Suprapubic skin (tissue), 4 donors: ENCODE measurements at regions not wholly inside any gene's neighbourhood (a gene's known extent, or its start where the extent isn't known, plus 50 kb on each side); places are given as distances from the start of the nearest gene placed in this dataset.

Experiments used
- DNase-seq, 2 donors: peaks; one replicate each; pipeline ENCODE4 v3.0.0-alpha.2; 2019; ENCODE audit warnings: low spot score in 2 of 2
- H3K27ac ChIP-seq: fragments of 200-600 bp; sonication (generic); one replicate; pipeline ENCODE4 v1.5.1; 2019
- H3K27me3 ChIP-seq: fragments of 200-600 bp; sonication (generic); one replicate; pipeline ENCODE4 v1.5.1; 2019
- H3K36me3 ChIP-seq: fragments of 200-600 bp; sonication (generic); one replicate; pipeline ENCODE4 v1.5.1; 2019
- H3K4me1 ChIP-seq: fragments of 200-600 bp; sonication (generic); one replicate; pipeline ENCODE4 v1.5.1; 2019
- H3K4me3 ChIP-seq: fragments of 200-600 bp; sonication (generic); one replicate; pipeline ENCODE4 v1.5.1; 2019; ENCODE audit warnings: mild to moderate bottlenecking
- H3K9me3 ChIP-seq: fragments of 200-600 bp; sonication (generic); one replicate; pipeline ENCODE4 v1.5.1; 2019
- EP300 ChIP-seq: sonication (generic); formaldehyde crosslinking; IDR thresholded peaks from one replicate; pipeline ENCODE4 v1.6.1; 2017; ENCODE audit warnings: antibody characterized with exemption
- POLR2A ChIP-seq, 2 donors: fragments of 450-650 bp; IDR thresholded peaks; one replicate each; pipeline ENCODE4 v1.6.1; 2017; ENCODE audit warnings: antibody characterized with exemption in 2 of 2, mild to moderate bottlenecking in 2 of 2, moderate library complexity in 2 of 2
- POLR2AphosphoS5 ChIP-seq, 3 donors: sonication (generic); formaldehyde crosslinking; IDR thresholded peaks; one replicate each; pipeline ENCODE4 v1.6.1; 2017; ENCODE audit warnings: antibody characterized with exemption in 3 of 3
- WGBS: methylation state at CpG from one replicate; pipeline ENCODE4 v1.1.5; 2018; 5-methylcytosine and 5-hydroxymethylcytosine counted together
- TF ChIP-seq, protein P1 (sequence below), 2 donors: fragments of 200-600 bp in 1 of 2; fragments of 450-650 bp in 1 of 2; sonication (generic) in 1 of 2; IDR thresholded peaks; one replicate each; pipeline ENCODE4 v1.5.1; 2016 to 2019; ENCODE audit warnings: antibody characterized with exemption in 2 of 2, mild to moderate bottlenecking in 1 of 2, moderate library complexity in 1 of 2

GRCh38 chr2:88258208-88258607 is 88.1 kb downstream of the THNSL2 start:
- Histone ChIP-seq H3K4me3 (no peak overlapping the region), H3K36me3 (no peaks in the 10 kb centered on the region), H3K27ac (no peak overlapping the region), H3K4me1 (peaks cover 18% of the 10 kb centered on the region), H3K27me3 (peaks cover 21% of the 10 kb centered on the region), H3K9me3 (no peaks in the 10 kb centered on the region)
- DNase-seq, result no peak
- no peak for TF ChIP-seq POLR2AphosphoS5 (IDR thresholded peaks at IDR 0.05)
- TF ChIP-seq POLR2A (IDR thresholded peaks at IDR 0.05), result no peak
- no peak for TF ChIP-seq EP300
- TF ChIP-seq, protein P1, sequence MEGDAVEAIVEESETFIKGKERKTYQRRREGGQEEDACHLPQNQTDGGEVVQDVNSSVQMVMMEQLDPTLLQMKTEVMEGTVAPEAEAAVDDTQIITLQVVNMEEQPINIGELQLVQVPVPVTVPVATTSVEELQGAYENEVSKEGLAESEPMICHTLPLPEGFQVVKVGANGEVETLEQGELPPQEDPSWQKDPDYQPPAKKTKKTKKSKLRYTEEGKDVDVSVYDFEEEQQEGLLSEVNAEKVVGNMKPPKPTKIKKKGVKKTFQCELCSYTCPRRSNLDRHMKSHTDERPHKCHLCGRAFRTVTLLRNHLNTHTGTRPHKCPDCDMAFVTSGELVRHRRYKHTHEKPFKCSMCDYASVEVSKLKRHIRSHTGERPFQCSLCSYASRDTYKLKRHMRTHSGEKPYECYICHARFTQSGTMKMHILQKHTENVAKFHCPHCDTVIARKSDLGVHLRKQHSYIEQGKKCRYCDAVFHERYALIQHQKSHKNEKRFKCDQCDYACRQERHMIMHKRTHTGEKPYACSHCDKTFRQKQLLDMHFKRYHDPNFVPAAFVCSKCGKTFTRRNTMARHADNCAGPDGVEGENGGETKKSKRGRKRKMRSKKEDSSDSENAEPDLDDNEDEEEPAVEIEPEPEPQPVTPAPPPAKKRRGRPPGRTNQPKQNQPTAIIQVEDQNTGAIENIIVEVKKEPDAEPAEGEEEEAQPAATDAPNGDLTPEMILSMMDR (IDR thresholded peaks at IDR 0.05), result no peak
- 42% methylated on average over 2 of the region's 2 CpGs for WGBS

GRCh38 chr2:88254437-88255091 is 84.4 kb downstream of the THNSL2 start:
- H3K4me3 ChIP-seq, result no peak overlapping the region
- H3K27me3 ChIP-seq, result peaks cover 23% of the 10 kb centered on the region
- H3K27ac ChIP-seq, result no peak overlapping the region
- TF ChIP-seq POLR2AphosphoS5 (IDR thresholded peaks at IDR 0.05) (no peak), POLR2A (IDR thresholded peaks at IDR 0.05) (no peak), EP300 (no peak)
- TF ChIP-seq, protein P1 (IDR thresholded peaks at IDR 0.05), result no peak
- H3K9me3 ChIP-seq, result no peaks in the 10 kb centered on the region
- 92% methylated on average over 3 of the region's 3 CpGs for WGBS
- DNase-seq, result no peak
- H3K4me1 ChIP-seq, result peaks cover 18% of the 10 kb centered on the region
- no peaks in the 10 kb centered on the region for H3K36me3 ChIP-seq

GRCh38 chr2:88253997-88254396 is 83.9 kb downstream of the THNSL2 start:
- Histone ChIP-seq H3K9me3 (no peaks in the 10 kb centered on the region), H3K27me3 (peaks cover 22% of the 10 kb centered on the region), H3K36me3 (no peaks in the 10 kb centered on the region), H3K27ac (no peak overlapping the region), H3K4me3 (no peak overlapping the region), H3K4me1 (peaks cover 16% of the 10 kb centered on the region)
- WGBS, result 88% methylated on average over 1 of the region's 1 CpG
- DNase-seq, result no peak
- TF ChIP-seq EP300, result no peak
- TF ChIP-seq, protein P1 (IDR thresholded peaks at IDR 0.05), result no peak
- no peak for TF ChIP-seq POLR2AphosphoS5 (IDR thresholded peaks at IDR 0.05)
- no peak for TF ChIP-seq POLR2A (IDR thresholded peaks at IDR 0.05)

DNA sequence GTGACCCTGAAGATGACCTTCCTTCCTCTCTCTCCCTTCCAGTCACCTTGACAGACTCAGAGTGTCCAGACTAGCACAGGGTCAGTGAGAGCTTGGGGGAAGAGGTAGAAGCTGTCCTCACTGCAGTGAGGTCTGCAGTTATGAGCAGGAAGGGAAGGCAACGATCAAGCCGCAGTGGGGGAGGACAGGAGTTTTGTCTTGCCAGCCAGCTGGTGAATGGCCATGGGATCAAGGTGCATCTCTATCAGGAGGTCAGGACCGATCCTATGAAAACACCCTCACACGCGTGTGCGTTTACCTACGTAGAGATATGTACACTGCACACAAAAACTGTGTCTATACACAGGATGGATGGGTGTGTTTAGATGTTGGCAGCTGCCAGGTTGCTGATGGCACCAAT is 83.2 kb downstream of the THNSL2 start:
- no peak overlapping the region for H3K27ac ChIP-seq
- H3K4me1 ChIP-seq, result peaks cover 9% of the 10 kb centered on the region
- H3K36me3 ChIP-seq, result no peaks in the 10 kb centered on the region
- DNase-seq, result no peak
- H3K9me3 ChIP-seq, result no peaks in the 10 kb centered on the region
- peaks cover 17% of the 10 kb centered on the region for H3K27me3 ChIP-seq
- TF ChIP-seq EP300 (no peak), POLR2AphosphoS5 (IDR thresholded peaks at IDR 0.05) (no peak), POLR2A (IDR thresholded peaks at IDR 0.05) (no peak)
- TF ChIP-seq, protein P1 (IDR thresholded peaks at IDR 0.05), result no peak
- no peak overlapping the region for H3K4me3 ChIP-seq
- WGBS, result 87% methylated on average over 7 of the region's 7 CpGs

GRCh38 chr2:88252646-88253045 is 82.5 kb downstream of the THNSL2 start:
- Histone ChIP-seq H3K4me1 (peaks cover 2% of the 10 kb centered on the region), H3K27me3 (peaks cover 12% of the 10 kb centered on the region), H3K9me3 (no peaks in the 10 kb centered on the region), H3K27ac (no peak overlapping the region), H3K4me3 (no peak overlapping the region), H3K36me3 (no peaks in the 10 kb centered on the region)
- 53% methylated on average over 5 of the region's 5 CpGs for WGBS
- no peak for TF ChIP-seq EP300
- TF ChIP-seq, protein P1 (IDR thresholded peaks at IDR 0.05), result no peak
- DNase-seq, result no peak
